Upper lobe of left lung (tissue), 4 donors: ENCODE measurements at regions not wholly inside any gene's neighbourhood (a gene's known extent, or its start where the extent isn't known, plus 50 kb on each side); places are given as distances from the start of the nearest gene placed in this dataset.

Source experiments
- EP300 ChIP-seq, 4 donors: sonication (generic); formaldehyde crosslinking; IDR thresholded peaks; one replicate each; pipeline ENCODE4 v1.5.1; 2017; ENCODE audit warnings: antibody characterized with exemption in 4 of 4, control low read depth in 2 of 4
- POLR2A ChIP-seq, 4 donors: fragments of 450-650 bp; IDR thresholded peaks; one replicate each; pipeline ENCODE4 v1.5.1; 2016 to 2017; ENCODE audit warnings: antibody characterized with exemption in 4 of 4, mild to moderate bottlenecking in 2 of 4
- POLR2AphosphoS5 ChIP-seq, 2 donors: sonication (generic); formaldehyde crosslinking; IDR thresholded peaks; one replicate each; pipeline ENCODE4 v1.5.1; 2017; ENCODE audit warnings: antibody characterized with exemption in 2 of 2
- TF ChIP-seq, protein P1 (sequence below), 6 experiments: fragments of 450-650 bp in 4 of 6; fragments of 200-600 bp in 2 of 6; sonication (generic) in 2 of 6; IDR thresholded peaks; one replicate each; pipeline ENCODE4 v1.5.1; 2016 to 2019; ENCODE audit warnings: antibody characterized with exemption in 6 of 6

DNA sequence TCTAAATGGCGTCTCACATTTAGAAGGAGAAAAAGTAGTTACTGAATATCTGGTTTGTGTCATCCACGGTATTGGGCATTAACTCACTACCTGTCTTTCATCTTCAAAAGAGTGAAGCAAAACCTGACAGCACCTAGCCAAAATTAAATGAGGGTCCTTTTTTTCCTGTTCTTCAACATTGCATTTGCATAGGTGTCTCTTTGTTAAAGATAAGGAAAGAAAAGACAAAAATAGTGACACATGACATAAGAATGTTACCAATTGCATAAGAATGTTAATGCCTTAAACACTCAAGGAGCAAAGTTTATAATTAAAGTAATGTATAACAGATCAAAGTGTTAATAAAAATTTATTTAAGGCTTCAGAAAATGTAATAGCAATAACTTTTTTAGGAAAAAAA is 61.4 kb upstream of the MANEA start:
- no peak for TF ChIP-seq POLR2A (IDR thresholded peaks at IDR 0.05)
- TF ChIP-seq, protein P1, sequence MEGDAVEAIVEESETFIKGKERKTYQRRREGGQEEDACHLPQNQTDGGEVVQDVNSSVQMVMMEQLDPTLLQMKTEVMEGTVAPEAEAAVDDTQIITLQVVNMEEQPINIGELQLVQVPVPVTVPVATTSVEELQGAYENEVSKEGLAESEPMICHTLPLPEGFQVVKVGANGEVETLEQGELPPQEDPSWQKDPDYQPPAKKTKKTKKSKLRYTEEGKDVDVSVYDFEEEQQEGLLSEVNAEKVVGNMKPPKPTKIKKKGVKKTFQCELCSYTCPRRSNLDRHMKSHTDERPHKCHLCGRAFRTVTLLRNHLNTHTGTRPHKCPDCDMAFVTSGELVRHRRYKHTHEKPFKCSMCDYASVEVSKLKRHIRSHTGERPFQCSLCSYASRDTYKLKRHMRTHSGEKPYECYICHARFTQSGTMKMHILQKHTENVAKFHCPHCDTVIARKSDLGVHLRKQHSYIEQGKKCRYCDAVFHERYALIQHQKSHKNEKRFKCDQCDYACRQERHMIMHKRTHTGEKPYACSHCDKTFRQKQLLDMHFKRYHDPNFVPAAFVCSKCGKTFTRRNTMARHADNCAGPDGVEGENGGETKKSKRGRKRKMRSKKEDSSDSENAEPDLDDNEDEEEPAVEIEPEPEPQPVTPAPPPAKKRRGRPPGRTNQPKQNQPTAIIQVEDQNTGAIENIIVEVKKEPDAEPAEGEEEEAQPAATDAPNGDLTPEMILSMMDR (IDR thresholded peaks at IDR 0.05): no peak
- no peak for TF ChIP-seq POLR2AphosphoS5 (IDR thresholded peaks at IDR 0.05)
- no peak for TF ChIP-seq EP300 (IDR thresholded peaks at IDR 0.05)
